Loucy (cell line): ENCODE measurements at regions not wholly inside any gene's neighbourhood (a gene's known extent, or its start where the extent isn't known, plus 50 kb on each side); places are given as distances from the start of the nearest gene placed in this dataset.

Experiments
- H2AFZ ChIP-seq: fragments of 200-600 bp; sonication (generic); 2 replicates; pipeline ENCODE4 v1.6.0; 2016; ENCODE audit warnings: antibody characterized with exemption, mild to moderate bottlenecking, low read length, moderate library complexity
- H3F3A ChIP-seq: fragments of 200-600 bp; 2 replicates; pipeline ENCODE4 v1.6.0; 2016; ENCODE audit warnings: antibody characterized with exemption, low read depth, mild to moderate bottlenecking
- H3K27me3 ChIP-seq: fragments of 200-600 bp; sonication (generic); 2 replicates; pipeline ENCODE4 v1.6.1; 2014; ENCODE audit warnings: low read length, mild to moderate bottlenecking; ENCODE audit not compliant: insufficient read depth, poor library complexity, severe bottlenecking
- H3K36me3 ChIP-seq: fragments of 200-600 bp; sonication (generic); 2 replicates; pipeline ENCODE4 v1.6.1; 2016; ENCODE audit warnings: low read length; ENCODE audit not compliant: insufficient read depth
- H3K4me1 ChIP-seq: fragments of 200-600 bp; sonication (generic); 2 replicates; pipeline ENCODE4 v1.5.1; 2014; ENCODE audit warnings: low read length, mild to moderate bottlenecking; ENCODE audit not compliant: insufficient read depth, poor library complexity, severe bottlenecking
- H3K4me2 ChIP-seq: fragments of 200-600 bp; sonication (generic); 2 replicates; pipeline ENCODE4 v1.6.0; 2014; ENCODE audit warnings: antibody characterized with exemption, low read length, low read depth, mild to moderate bottlenecking; ENCODE audit not compliant: poor library complexity, severe bottlenecking
- H3K4me3 ChIP-seq: fragments of 200-600 bp; sonication (generic); 2 replicates; pipeline ENCODE4 v1.5.1; 2014; ENCODE audit warnings: low read length, mild to moderate bottlenecking, mixed read lengths; ENCODE audit not compliant: poor library complexity, severe bottlenecking
- H3K79me2 ChIP-seq: fragments of 200-600 bp; sonication (generic); 2 replicates; pipeline ENCODE4 v1.6.1; 2014; ENCODE audit warnings: low read length; ENCODE audit not compliant: insufficient read depth
- H3K9ac ChIP-seq: fragments of 200-600 bp; sonication (generic); 2 replicates; pipeline ENCODE4 v1.6.0; 2014; ENCODE audit warnings: mild to moderate bottlenecking, low read depth, low read length, moderate library complexity; ENCODE audit not compliant: poor library complexity, severe bottlenecking
- H3K9me2 ChIP-seq: fragments of 200-600 bp; sonication (generic); replicated peaks from 2 replicates; pipeline ENCODE4 v1.6.1; 2016; ENCODE audit warnings: low read depth, low read length, mixed read lengths
- H3K9me3 ChIP-seq: fragments of 200-600 bp; sonication (generic); 2 replicates; pipeline ENCODE4 v1.6.1; 2014; ENCODE audit warnings: mild to moderate bottlenecking, antibody characterized with exemption, low read length, low read depth; ENCODE audit not compliant: insufficient read depth
- H4K20me1 ChIP-seq: fragments of 200-600 bp; sonication (generic); 2 replicates; pipeline ENCODE4 v1.6.0; 2014; ENCODE audit warnings: antibody characterized with exemption, low read length, mild to moderate bottlenecking; ENCODE audit not compliant: insufficient read depth, poor library complexity, severe bottlenecking
- EZH2phosphoT487 ChIP-seq: fragments of 200-600 bp; IDR thresholded peaks from 2 replicates; pipeline ENCODE4 v1.6.1; 2018; ENCODE audit warnings: antibody characterized with exemption, mild to moderate bottlenecking, moderate library complexity, borderline replicate concordance
- TF ChIP-seq, protein P1 (sequence below): fragments of 200-600 bp; sonication (generic); conservative IDR thresholded peaks from 2 replicates; pipeline ENCODE4 v1.5.1; 2014; ENCODE audit warnings: mild to moderate bottlenecking, antibody characterized with exemption, low read length

DNA sequence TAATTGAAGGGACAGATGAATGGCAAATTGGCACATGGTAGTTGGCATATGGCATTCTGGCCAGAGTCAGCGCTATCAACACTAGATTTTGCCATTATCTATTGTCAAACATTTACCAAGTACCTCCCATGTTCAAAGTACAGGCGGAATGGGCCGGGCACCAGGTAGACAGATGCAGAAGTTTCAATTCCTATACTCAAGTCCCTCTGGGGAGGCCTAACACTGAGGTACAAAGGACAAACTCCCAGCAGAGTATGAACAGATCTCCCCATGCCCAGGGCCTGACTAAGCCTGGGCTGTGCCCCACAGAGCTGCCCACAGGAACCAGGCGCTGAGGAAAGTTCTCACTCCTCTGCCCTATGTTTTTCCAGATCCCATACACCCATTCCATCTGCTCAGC is 257.5 kb upstream of the KLHL29 start:
- Histone ChIP-seq H3K4me3 (no peak overlapping the region), H3K27me3 (no peaks in the 10 kb centered on the region), H3K9me3 (peaks cover 2% of the 10 kb centered on the region; the same call in 1 of the 2 replicates), H3K4me1 (no peaks in the 10 kb centered on the region), H3K9ac (no peak overlapping the region), H3F3A (no peaks in the 10 kb centered on the region), H4K20me1 (no peaks in the 10 kb centered on the region), H3K36me3 (no peaks in the 10 kb centered on the region), H3K79me2 (no peaks in the 10 kb centered on the region), H2AFZ (no peak overlapping the region), H3K4me2 (no peak overlapping the region), H3K9me2 (no peaks in the 10 kb centered on the region)
- TF ChIP-seq, protein P1, sequence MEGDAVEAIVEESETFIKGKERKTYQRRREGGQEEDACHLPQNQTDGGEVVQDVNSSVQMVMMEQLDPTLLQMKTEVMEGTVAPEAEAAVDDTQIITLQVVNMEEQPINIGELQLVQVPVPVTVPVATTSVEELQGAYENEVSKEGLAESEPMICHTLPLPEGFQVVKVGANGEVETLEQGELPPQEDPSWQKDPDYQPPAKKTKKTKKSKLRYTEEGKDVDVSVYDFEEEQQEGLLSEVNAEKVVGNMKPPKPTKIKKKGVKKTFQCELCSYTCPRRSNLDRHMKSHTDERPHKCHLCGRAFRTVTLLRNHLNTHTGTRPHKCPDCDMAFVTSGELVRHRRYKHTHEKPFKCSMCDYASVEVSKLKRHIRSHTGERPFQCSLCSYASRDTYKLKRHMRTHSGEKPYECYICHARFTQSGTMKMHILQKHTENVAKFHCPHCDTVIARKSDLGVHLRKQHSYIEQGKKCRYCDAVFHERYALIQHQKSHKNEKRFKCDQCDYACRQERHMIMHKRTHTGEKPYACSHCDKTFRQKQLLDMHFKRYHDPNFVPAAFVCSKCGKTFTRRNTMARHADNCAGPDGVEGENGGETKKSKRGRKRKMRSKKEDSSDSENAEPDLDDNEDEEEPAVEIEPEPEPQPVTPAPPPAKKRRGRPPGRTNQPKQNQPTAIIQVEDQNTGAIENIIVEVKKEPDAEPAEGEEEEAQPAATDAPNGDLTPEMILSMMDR, result no peak

DNA sequence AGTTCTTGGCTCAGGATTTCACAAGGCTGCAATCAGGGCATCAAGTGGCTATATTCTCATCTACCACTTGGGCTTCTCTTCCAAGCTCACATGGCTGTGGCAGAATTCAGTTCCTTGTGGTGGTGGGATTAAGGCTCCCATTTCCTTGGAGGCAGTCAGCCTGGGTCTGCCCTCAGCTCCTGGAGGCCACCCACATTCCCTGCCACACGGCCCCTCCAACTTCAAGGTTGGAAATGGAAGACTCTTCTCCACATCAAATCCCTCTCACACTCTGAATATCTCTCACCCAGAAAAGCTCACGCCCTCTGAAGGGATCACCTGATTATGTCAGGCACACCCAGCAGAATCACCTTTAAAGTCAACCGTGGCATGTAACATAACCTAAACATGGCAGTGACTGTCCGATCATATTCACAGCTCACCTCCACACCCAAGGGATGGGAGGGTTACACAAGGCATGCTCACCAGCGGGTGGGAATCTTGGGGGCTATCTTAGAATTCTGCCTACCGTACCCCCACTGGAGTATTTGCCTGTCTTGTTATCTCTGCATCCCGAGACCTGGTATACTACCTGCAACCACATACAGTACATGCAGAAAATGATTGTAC is 256.2 kb upstream of the KLHL29 start:
- no peaks in the 10 kb centered on the region for H3K79me2 ChIP-seq
- H3K4me3 ChIP-seq, result no peak overlapping the region
- H2AFZ ChIP-seq, result no peak overlapping the region
- H3K9me3 ChIP-seq, result no peaks in the 10 kb centered on the region; the same call in 1 of the 2 replicates
- no peaks in the 10 kb centered on the region for H3K9me2 ChIP-seq
- no peaks in the 10 kb centered on the region for H3K27me3 ChIP-seq
- no peaks in the 10 kb centered on the region for H3K36me3 ChIP-seq
- H3K9ac ChIP-seq, result no peak overlapping the region
- no peaks in the 10 kb centered on the region for H4K20me1 ChIP-seq
- TF ChIP-seq, protein P1, result no peak
- TF ChIP-seq EZH2phosphoT487, result no peak
- no peaks in the 10 kb centered on the region for H3K4me1 ChIP-seq
- H3F3A ChIP-seq, result no peaks in the 10 kb centered on the region
- H3K4me2 ChIP-seq, result no peak overlapping the region

DNA sequence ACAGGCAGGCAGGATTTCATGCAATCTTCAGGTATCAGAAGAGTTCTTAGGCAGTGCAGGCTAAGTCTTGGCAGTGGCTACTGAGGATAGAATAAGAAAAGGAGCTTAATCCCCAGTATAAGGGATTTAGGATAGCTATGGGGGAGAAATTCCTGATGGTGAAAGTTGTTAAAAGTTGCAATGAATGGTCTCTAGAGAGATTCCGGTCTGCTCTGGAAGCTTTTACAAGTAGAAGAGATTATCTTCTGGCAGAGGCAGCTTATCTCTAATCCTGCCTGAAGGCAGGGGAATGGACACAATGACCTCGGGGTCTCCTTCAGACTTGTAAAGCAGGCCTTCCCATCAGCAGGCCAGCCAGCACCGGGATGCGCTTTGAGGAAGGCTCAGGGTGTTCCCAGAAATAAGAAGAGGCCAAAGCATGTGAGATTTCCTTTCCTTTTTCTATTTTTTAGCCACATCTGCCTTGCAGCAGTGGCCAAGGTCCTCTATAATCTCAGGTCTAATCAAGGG is 253.9 kb upstream of the KLHL29 start:
- Histone ChIP-seq H3K4me1 (no peaks in the 10 kb centered on the region), H3K79me2 (no peaks in the 10 kb centered on the region), H3K27me3 (no peaks in the 10 kb centered on the region), H4K20me1 (no peaks in the 10 kb centered on the region), H3K36me3 (no peaks in the 10 kb centered on the region), H3K9ac (no peak overlapping the region), H2AFZ (no peak overlapping the region), H3K4me2 (no peak overlapping the region), H3K9me3 (no peaks in the 10 kb centered on the region; the same call in 1 of the 2 replicates), H3K4me3 (no peak overlapping the region), H3F3A (no peaks in the 10 kb centered on the region), H3K9me2 (no peaks in the 10 kb centered on the region)
- TF ChIP-seq, protein P1, result no peak
- no peak for TF ChIP-seq EZH2phosphoT487
